MCF 10A (cell line): ENCODE measurements at regions not wholly inside any gene's neighbourhood (a gene's known extent, or its start where the extent isn't known, plus 50 kb on each side); places are given as distances from the start of the nearest gene placed in this dataset.
"Not testable (repeated sequence)": the region's sequence is repeated elsewhere in the genome, so short reads cannot be mapped to it uniquely, and the experiment has no call there.

Experiments
- BruUV-seq: library from RNA; stranded (reverse); fragments of 400-500 nt; replicated peaks from 2 replicates; lab custom pipeline; 2021; lab: Mats Ljungman, UMichigan
- CTCF ChIA-PET: fragments of 300-600 bp; sonication (Branson Sonifier 250); formaldehyde crosslinking; extraction: SDS; loops from one replicate; lab custom pipeline; 2021; ENCODE audit warnings: antibody characterized with exemption, inconsistent platforms; lab: Yijun Ruan, JAX
- POLR2A ChIA-PET: fragments of 300-600, 350-650 bp; sonication (Branson Sonifier 250); formaldehyde crosslinking; extraction: SDS; loops from one replicate; lab custom pipeline; 2020; ENCODE audit warnings: antibody characterized with exemption, inconsistent platforms; lab: Yijun Ruan, JAX
- DNase-seq: peaks from one replicate; pipeline ENCODE4 v3.0.0-alpha.2; 2018; ENCODE audit not compliant: unreplicated experiment
- H3K27ac Mint-ChIP-seq: one replicate; pipeline ENCODE4 v1.8.0; 2022; ENCODE audit warnings: mild to moderate bottlenecking, low read depth, mixed read lengths; ENCODE audit not compliant: unreplicated experiment
- H3K27me3 Mint-ChIP-seq: one replicate; pipeline ENCODE4 v1.8.0; 2022; ENCODE audit warnings: mixed read lengths; ENCODE audit not compliant: insufficient read depth, unreplicated experiment
- H3K36me3 Mint-ChIP-seq: one replicate; pipeline ENCODE4 v1.8.0; 2022; ENCODE audit warnings: mild to moderate bottlenecking, moderate library complexity, mixed read lengths; ENCODE audit not compliant: insufficient read depth, unreplicated experiment
- H3K4me1 Mint-ChIP-seq: one replicate; pipeline ENCODE4 v1.8.0; 2022; ENCODE audit warnings: mixed read lengths; ENCODE audit not compliant: insufficient read depth, unreplicated experiment
- H3K4me3 Mint-ChIP-seq: one replicate; pipeline ENCODE4 v1.8.0; 2022; ENCODE audit warnings: mild to moderate bottlenecking, moderate library complexity, mixed read lengths; ENCODE audit not compliant: unreplicated experiment
- H3K9me3 Mint-ChIP-seq: one replicate; pipeline ENCODE4 v1.8.0; 2022; ENCODE audit warnings: mixed read lengths; ENCODE audit not compliant: unreplicated experiment
- intact Hi-C: fragments of 100-400 bp; cut with micrococcal nuclease; formaldehyde crosslinking; loops from 2 replicates; pipeline ENCODE4 v1.14.1; 2022

DNA sequence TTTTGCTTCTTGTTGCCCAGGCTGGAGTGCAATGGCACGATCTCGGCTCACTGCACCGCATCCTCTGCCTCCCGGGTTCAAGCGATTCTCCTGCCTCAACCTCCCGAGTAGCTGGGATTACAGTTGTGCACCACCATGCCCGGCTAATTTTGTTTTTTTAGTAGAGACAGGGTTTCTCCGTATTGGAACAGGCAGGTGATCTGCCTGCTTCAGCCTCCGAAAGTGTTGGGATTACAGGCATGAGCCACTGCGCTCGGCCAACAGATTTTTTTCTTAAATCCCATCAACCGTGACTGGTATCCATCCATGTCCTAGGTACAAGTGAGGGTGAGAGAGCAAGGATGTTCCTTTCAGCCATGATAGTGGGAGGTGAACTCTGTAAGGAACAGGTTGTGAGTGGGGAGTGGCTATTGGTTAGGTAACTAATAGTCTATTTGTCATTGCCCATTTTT lies 103.8 kb upstream of the TPTE start:
- CTCF ChIA-PET, POLR2A ChIA-PET, H3K4me3 Mint-ChIP-seq, H3K27me3 Mint-ChIP-seq, H3K36me3 Mint-ChIP-seq, H3K4me1 Mint-ChIP-seq, DNase-seq, intact Hi-C loops, BruUV-seq, H3K9me3 Mint-ChIP-seq, H3K27ac Mint-ChIP-seq: not testable (repeated sequence)

DNA sequence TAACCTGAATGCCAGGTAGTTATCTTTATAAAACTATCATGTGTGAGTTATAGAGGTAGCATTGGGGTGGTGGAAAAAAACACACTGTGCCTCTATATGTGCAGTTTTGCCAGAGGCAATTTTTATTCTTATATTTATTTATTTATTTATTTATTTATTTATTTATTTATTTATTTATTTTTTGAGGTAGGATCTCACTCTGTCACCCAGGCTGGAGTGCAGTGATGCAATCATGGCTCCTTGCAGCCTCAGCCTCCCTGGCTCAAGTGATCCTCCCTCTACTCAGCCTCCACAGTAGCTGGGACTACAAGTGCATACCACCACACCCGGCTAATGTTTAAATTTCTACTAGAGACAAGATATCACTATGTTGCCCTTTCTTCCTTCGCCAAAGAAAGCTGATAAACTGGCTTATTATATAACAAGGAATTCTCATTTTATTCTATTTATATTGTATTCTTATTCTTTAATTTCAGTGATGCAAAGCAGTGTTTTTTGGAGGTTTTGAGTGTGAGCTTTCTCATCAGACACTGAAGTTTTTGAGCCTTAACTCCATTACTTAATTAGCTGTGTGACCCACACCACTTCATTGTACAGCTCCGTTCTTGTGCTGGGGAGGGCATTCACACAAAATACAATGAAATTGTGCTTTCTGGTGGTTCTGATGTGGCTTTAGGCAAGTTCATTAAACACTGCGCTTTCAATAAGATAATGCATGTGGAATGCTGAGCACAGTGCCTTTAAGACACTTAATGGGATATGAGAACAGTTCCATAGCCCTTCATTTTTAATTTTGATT lies 102.9 kb upstream of the TPTE start:
- H3K27me3 Mint-ChIP-seq, H3K4me1 Mint-ChIP-seq, H3K9me3 Mint-ChIP-seq, H3K4me3 Mint-ChIP-seq, H3K27ac Mint-ChIP-seq, CTCF ChIA-PET, H3K36me3 Mint-ChIP-seq, DNase-seq, POLR2A ChIA-PET, BruUV-seq, intact Hi-C loops: not testable (repeated sequence)

DNA sequence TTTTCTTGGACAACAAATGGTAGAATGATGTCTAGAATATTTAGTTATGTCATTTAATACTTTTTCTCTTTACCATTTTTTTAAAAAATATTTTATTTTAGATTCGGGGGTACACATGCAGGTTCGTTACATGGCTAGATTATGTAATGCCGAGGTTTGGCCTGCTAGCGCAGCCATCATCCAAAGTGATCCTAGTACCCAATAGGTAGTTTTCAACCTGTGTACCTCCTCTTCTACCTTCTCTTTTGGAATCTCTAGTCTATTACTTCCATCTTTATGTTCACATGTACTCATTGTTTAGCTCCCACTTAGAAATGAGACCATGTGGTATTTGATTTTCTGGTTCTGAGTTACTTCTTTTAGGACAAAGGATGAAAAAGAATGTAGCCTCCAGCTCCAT lies 100.2 kb upstream of the TPTE start:
- intact Hi-C loops, H3K9me3 Mint-ChIP-seq, H3K27ac Mint-ChIP-seq, DNase-seq, POLR2A ChIA-PET, H3K4me3 Mint-ChIP-seq, CTCF ChIA-PET, H3K36me3 Mint-ChIP-seq, H3K4me1 Mint-ChIP-seq, BruUV-seq, H3K27me3 Mint-ChIP-seq: not testable (repeated sequence)

DNA sequence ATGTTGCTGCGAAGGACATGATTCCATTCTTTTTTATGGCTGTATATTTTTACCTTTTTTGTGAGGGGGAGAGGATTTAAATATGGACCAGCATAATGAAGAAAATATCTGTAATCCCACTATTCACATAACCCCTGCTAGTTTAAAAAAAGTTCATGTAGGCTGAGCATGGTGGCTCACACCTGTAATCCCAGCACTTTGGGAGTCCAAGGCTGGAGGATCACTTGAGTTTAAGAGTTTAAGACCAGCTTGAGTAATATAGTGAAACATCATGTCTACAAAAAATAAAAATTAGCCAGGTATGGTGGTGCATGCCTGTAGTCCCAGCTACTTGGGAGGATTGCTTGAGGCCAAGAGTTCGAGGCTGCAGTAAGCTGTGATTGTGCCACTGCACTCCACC lies 99.8 kb upstream of the TPTE start:
- H3K27me3 Mint-ChIP-seq, POLR2A ChIA-PET, H3K9me3 Mint-ChIP-seq, H3K4me1 Mint-ChIP-seq, DNase-seq, CTCF ChIA-PET, BruUV-seq, H3K36me3 Mint-ChIP-seq, H3K27ac Mint-ChIP-seq, H3K4me3 Mint-ChIP-seq, intact Hi-C loops: not testable (repeated sequence)

GRCh38 chr21:10424097-10424886 lies 97.1 kb upstream of the TPTE start:
- intact Hi-C loops, H3K36me3 Mint-ChIP-seq, DNase-seq, H3K27me3 Mint-ChIP-seq, H3K27ac Mint-ChIP-seq, POLR2A ChIA-PET, H3K9me3 Mint-ChIP-seq, BruUV-seq, H3K4me3 Mint-ChIP-seq, CTCF ChIA-PET, H3K4me1 Mint-ChIP-seq: not testable (repeated sequence)

- BruUV-seq, H3K4me3 Mint-ChIP-seq, H3K36me3 Mint-ChIP-seq, DNase-seq, CTCF ChIA-PET, POLR2A ChIA-PET, H3K9me3 Mint-ChIP-seq, H3K27ac Mint-ChIP-seq, intact Hi-C loops, H3K27me3 Mint-ChIP-seq, H3K4me1 Mint-ChIP-seq: not testable (repeated sequence)
These were observed 96.6 kb upstream of the TPTE start for GRCh38 chr21:10424887-10425145.
